Endometrium (tissue), 2 donors: ENCODE measurements at regions not wholly inside any gene's neighbourhood (a gene's known extent, or its start where the extent isn't known, plus 50 kb on each side); places are given as distances from the start of the nearest gene placed in this dataset.

Experiments
- FAIRE-seq: peaks from 2 replicates; lab custom pipeline; 2012; peaks lifted over from hg19 to GRCh38; lab: Jason Lieb, UNC
- donor health status: control.
- donor health status: control.

GRCh38 chr5:38207343-38207742 is 51.0 kb upstream of the EGFLAM start:
- FAIRE-seq, result no peak

- FAIRE-seq, result no peak
These were observed 55.6 kb upstream of the EGFLAM start for GRCh38 chr5:38202741-38203140.

GRCh38 chr5:38200872-38201557 is 57.3 kb upstream of the EGFLAM start:
- no peak for FAIRE-seq

DNA sequence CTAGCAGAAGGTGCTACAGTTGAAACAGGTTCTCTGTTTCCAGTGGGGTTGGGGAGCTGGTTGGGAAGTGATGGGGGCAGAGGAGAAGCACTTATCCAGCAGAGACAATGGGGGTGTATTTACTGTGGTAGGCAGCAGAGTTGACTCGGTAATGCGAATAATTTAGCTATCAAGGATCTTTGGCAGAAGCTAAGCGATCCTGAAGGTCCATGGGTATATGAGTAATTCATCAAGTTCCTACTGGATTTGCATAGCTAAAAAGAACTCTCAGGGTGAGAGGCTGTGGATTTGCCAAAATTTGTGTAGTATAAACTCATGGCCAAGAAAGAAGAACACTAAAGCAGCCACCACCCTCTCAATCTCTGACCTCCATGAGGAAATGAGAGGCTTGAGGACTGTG is 61.2 kb upstream of the EGFLAM start:
- no peak for FAIRE-seq

GRCh38 chr5:38193015-38193581 is 65.3 kb upstream of the EGFLAM start:
- no peak for FAIRE-seq

DNA sequence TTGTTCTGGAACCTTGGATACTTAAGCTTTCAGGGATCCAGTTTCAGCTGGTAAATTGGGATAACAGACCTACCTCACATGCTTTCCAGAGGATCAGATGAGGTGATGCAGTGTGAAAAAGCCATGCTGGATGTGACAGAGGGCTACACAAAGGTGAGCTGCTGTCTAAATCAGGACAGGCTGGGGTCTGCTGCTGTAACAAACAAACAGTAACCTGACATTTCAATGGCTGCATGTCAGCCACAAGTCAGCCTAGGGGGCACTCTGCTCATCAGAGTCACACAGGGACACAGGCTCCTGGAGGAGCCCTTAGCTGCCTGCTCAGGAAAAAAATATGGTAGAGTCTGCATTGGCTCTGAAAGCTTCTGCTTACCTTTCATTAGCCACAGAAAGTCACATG is 66.7 kb upstream of the EGFLAM start:
- no peak for FAIRE-seq

DNA sequence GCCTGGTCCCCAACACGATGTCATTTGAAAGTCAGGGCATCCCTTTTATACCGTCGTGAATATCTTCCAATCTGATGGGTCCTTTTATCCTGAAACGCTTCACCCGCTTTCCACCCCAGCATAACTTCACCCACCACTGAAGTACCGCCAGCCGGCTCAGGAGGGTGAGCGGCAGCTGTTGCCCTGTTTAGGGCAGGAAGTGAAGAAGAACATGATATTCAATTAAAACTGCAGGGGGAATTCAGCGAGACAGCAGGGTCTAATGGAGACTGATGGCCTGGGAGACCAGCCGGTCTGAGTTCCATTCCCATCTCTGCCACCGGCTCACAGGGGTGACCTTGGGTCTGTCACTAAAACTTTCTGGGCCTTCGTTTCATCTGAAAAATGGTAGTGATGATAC is 68.2 kb upstream of the EGFLAM start:
- FAIRE-seq, result no peak

GRCh38 chr5:38189081-38189504 is 69.3 kb upstream of the EGFLAM start:
- FAIRE-seq, result no peak

- FAIRE-seq, result no peak
These were observed 69.8 kb upstream of the EGFLAM start for GRCh38 chr5:38188591-38188990.

- FAIRE-seq, result no peak
These were observed 70.8 kb upstream of the EGFLAM start for GRCh38 chr5:38187532-38187931.

GRCh38 chr5:38184627-38185026 is 73.7 kb upstream of the EGFLAM start:
- no peak for FAIRE-seq

DNA sequence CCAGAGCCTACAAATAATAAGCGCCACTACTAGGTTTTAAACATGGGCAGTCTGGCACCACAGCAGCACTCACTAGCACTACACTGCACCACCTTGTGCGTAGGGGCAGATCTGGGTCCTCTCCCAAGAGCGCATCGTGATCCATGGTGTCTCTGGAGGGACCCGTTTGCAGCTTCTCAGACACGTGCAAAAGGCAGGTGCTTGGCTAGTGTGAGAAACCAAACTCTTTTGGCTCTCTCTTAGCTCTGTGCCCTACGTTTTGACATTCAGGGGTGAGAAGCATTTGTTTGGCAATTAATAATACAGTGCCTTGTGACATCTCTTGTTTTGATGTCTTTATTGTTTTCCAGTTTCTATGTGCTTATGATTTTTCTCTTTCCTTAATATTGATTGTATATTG is 75.4 kb upstream of the EGFLAM start:
- no peak for FAIRE-seq

DNA sequence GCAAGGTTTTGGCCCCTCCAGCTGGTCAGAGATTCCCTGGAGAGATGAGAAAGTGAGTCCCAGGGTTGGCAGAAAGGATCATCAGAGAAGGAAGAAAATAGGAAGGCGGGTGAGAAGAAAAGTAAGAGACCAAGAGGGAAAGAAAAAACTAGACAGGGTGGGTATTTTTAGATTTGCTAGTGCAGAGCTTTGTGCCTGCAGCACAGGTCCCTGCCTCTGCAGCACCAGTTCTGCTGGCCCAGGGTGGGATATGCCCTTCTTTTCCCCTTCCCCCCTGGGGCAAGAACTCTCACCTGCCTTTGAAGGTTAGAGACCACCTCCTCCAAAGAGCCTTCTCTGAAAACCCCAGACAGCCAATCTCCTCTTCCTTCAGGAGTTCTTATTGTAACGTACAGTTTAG is 90.3 kb upstream of the EGFLAM start:
- no peak for FAIRE-seq

DNA sequence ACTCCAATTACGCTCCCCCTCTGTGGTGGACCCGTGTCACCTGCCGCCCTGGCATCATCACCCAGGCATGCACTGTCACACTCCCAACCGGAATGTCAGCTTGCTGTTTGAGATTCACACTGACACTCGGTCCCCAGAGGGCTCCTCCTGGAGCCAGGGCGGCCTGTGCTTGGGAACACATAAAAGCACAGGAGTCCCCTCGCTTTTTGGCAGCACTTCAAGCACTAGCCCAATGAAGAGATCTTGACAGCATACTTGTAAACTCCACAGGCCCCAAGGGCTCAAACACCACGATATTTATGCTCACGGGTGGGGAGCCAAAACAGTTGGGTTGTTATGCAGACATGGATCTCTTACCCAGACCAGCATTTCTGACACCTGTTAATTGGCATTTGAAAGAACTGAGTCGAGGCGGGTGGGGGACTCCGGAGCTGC is 90.8 kb upstream of the EGFLAM start:
- no peak for FAIRE-seq

GRCh38 chr5:38166832-38167231 is 91.5 kb upstream of the EGFLAM start:
- no peak for FAIRE-seq

GRCh38 chr5:38165435-38165834 is 92.9 kb upstream of the EGFLAM start:
- FAIRE-seq, result no peak

- no peak for FAIRE-seq
These were observed 93.5 kb upstream of the EGFLAM start for GRCh38 chr5:38164776-38165399.

DNA sequence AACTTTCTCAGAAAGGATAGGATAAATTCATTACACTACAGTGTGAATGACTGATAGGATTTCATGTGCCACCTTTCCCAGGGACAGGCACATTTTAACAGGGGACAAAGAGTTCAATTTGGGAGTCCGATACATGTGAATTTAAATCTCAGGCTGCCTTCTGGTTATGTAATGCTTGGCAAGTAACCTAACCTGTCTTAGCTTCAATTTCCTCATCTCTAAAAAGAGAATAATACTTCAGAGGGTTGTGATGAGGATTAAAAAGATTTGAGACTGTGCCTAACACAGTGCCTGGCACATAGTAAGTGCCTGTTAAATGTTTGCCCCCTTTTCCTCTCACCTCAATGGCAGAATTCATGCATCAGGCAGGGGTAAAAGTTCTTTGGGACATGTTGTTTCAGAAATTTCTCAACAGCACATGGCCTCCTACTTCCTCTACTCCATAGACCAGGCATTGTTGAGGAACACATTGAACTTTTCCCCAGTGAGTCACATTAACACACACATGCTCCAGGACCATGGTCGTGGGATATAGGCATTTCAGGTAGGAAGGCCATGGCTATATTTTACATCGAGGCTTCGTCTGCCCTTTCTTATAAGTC is 94.6 kb upstream of the EGFLAM start:
- FAIRE-seq, result no peak

- FAIRE-seq, result no peak
These were observed 95.7 kb upstream of the EGFLAM start for GRCh38 chr5:38162625-38163024.

GRCh38 chr5:38157024-38157423 is 101.3 kb upstream of the EGFLAM start:
- no peak for FAIRE-seq

GRCh38 chr5:38154615-38155204 is 103.6 kb upstream of the EGFLAM start:
- FAIRE-seq, result no peak

DNA sequence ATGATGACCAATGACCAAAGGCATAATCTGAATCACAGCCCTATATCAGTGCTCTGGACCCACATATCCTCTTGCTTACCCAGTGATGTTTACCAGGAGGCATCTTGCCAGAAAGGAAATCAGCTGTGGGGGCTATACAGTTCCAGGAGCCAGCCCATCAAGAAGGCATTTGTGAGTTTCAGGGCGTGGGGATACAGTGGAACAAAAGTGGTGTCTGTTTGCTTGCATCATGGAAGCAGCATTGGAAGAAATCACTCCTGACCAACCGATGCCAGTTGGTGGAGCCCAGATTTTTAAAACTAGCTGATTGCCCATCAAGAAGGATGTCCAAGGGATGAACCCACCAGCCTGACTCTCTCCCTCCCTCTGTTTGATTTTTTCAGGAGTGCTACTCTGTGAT is 106.5 kb upstream of the EGFLAM start:
- FAIRE-seq, result no peak

- FAIRE-seq, result no peak
These were observed 108.6 kb upstream of the EGFLAM start for GRCh38 chr5:38149815-38150195.
